ENCODE measurements at regions not wholly inside any gene's neighbourhood (a gene's known extent, or its start where the extent isn't known, plus 50 kb on each side); places are given as distances from the start of the nearest gene placed in this dataset.

DNA sequence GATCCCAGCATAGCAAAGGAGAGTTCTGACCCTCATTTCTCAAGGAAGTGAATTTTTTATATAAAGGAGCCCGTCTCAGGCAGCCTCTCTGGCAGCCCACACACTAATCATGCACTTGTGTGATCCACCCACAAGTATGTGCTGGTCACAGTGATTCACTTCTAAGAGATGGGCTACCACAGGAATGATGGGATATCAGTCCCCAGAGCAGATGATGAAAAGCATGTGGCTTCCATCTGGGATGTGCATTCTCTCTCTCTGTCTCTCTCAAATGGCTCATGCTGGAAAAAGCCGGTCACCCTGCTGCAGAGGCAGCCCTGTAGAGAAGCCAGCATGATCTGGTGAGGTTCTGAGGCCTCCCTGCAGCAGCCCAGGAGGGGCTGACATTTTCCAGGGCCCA lies 74.2 kb upstream of the ADCY2 start:
- Mint-ChIP-seq H3K4me3 (no peak overlapping the region), H3K27me3 (ENCODE audit: low read depth in 3 of 3) (peaks cover 1 to 3% (median 2%) of the 10 kb centered on the region in 3 donors), H3K4me1 (no peaks in the 10 kb centered on the region), H3K36me3 (no peaks in the 10 kb centered on the region), H3K27ac (no peak overlapping the region), H3K9me3 (peaks cover 0 to 4% (median 2%) of the 10 kb centered on the region in 7 donors)
- Histone ChIP-seq H4K20me1 (ENCODE audit: insufficient read depth, low read length) (no peaks in the 10 kb centered on the region), H2AFZ (ENCODE audit: insufficient read depth, low read depth, low read length, poor library complexity, severe bottlenecking) (no peak overlapping the region), H3K4me3 (replicated peaks in 1 of 3; ENCODE audit: low read depth in 2 of 3, low read length in 3 of 3) (no peak overlapping the region), H3K4me2 (replicated peaks; ENCODE audit: extremely low read depth, low read length, poor library complexity, severe bottlenecking) (no peak overlapping the region), H3K36me3 (replicated peaks in 1 of 2; ENCODE audit: control insufficient read depth in 1 of 2, insufficient read depth in 2 of 2, low read length in 2 of 2) (no peaks in the 10 kb centered on the region), H3K9ac (ENCODE audit: insufficient read depth, low read length, poor library complexity, severe bottlenecking) (no peak overlapping the region), H3K79me2 (ENCODE audit: insufficient read depth, low read length) (no peaks in the 10 kb centered on the region), H3K9me3 (replicated peaks in 1 of 2; ENCODE audit: control insufficient read depth in 1 of 2, insufficient read depth in 1 of 2, low read length in 2 of 2) (no peaks in the 10 kb centered on the region), H3K27me3 (ENCODE audit: control insufficient read depth in 2 of 2, insufficient read depth in 2 of 2, low read length in 2 of 2) (no peaks in the 10 kb centered on the region), H3K4me1 (ENCODE audit: control insufficient read depth in 1 of 2, insufficient read depth in 2 of 2, low read length in 2 of 2) (no peaks in the 10 kb centered on the region), H3K27ac (ENCODE audit: low read depth in 1 of 2, low read length in 2 of 2) (no peak overlapping the region)
- TF ChIP-seq, protein P1, sequence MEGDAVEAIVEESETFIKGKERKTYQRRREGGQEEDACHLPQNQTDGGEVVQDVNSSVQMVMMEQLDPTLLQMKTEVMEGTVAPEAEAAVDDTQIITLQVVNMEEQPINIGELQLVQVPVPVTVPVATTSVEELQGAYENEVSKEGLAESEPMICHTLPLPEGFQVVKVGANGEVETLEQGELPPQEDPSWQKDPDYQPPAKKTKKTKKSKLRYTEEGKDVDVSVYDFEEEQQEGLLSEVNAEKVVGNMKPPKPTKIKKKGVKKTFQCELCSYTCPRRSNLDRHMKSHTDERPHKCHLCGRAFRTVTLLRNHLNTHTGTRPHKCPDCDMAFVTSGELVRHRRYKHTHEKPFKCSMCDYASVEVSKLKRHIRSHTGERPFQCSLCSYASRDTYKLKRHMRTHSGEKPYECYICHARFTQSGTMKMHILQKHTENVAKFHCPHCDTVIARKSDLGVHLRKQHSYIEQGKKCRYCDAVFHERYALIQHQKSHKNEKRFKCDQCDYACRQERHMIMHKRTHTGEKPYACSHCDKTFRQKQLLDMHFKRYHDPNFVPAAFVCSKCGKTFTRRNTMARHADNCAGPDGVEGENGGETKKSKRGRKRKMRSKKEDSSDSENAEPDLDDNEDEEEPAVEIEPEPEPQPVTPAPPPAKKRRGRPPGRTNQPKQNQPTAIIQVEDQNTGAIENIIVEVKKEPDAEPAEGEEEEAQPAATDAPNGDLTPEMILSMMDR (IDR thresholded peaks at IDR 0.05): no peak
- no peak for DNase-seq
- intact Hi-C loops (cut with micrococcal nuclease): no loop called here
- WGBS (ENCODE audit: insufficient coverage): 88% methylated on average over 1 of the region's 2 CpGs

DNA sequence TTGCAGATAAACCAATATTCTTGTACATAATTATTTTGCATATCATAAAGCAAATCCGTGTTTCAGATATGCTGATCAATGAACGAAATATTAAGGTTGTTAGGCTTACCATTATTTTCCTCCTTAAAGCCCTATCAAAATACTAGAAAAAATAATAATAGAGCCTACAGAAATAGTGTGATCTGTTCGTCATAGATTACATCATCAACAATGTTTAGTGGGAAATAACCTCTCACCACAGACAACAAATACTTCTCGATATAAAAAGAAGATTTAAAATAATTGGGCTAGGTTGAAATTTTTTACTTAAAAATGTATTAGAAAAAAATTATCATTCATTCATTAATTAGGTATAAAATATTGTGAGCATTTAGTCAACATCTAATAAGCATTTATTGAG lies 71.0 kb upstream of the ADCY2 start:
- no peaks in the 10 kb centered on the region for H4K20me1 ChIP-seq (ENCODE audit: insufficient read depth, low read length)
- H3K4me3 Mint-ChIP-seq: no peak overlapping the region
- no peaks in the 10 kb centered on the region for H3K27me3 ChIP-seq (ENCODE audit: control insufficient read depth in 2 of 2, insufficient read depth in 2 of 2, low read length in 2 of 2)
- no peaks in the 10 kb centered on the region for H3K79me2 ChIP-seq (ENCODE audit: insufficient read depth, low read length)
- peaks cover 0 to 4% (median 0%) of the 10 kb centered on the region in 7 donors for H3K9me3 Mint-ChIP-seq
- no peak for DNase-seq
- H3K36me3 Mint-ChIP-seq: no peaks in the 10 kb centered on the region
- H3K27ac ChIP-seq (ENCODE audit: low read depth in 1 of 2, low read length in 2 of 2): no peak overlapping the region
- TF ChIP-seq, protein P1 (IDR thresholded peaks at IDR 0.05): no peak
- no peak overlapping the region for H3K4me2 ChIP-seq (replicated peaks; ENCODE audit: extremely low read depth, low read length, poor library complexity, severe bottlenecking)
- H3K4me3 ChIP-seq (replicated peaks in 1 of 3; ENCODE audit: low read depth in 2 of 3, low read length in 3 of 3): no peak overlapping the region
- no peak overlapping the region for H2AFZ ChIP-seq (ENCODE audit: insufficient read depth, low read depth, low read length, poor library complexity, severe bottlenecking)
- no peak overlapping the region for H3K9ac ChIP-seq (ENCODE audit: insufficient read depth, low read length, poor library complexity, severe bottlenecking)
- intact Hi-C loops (cut with micrococcal nuclease): no loop called here
- H3K9me3 ChIP-seq (replicated peaks in 1 of 2; ENCODE audit: control insufficient read depth in 1 of 2, insufficient read depth in 1 of 2, low read length in 2 of 2): no peaks in the 10 kb centered on the region
- H3K27ac Mint-ChIP-seq: no peak overlapping the region
- H3K4me1 Mint-ChIP-seq: no peaks in the 10 kb centered on the region
- no CpG with 5 or more reads among the region's 4 CpGs for WGBS (ENCODE audit: insufficient coverage)
- H3K27me3 Mint-ChIP-seq (ENCODE audit: low read depth in 3 of 3): peaks cover 0 to 4% (median 0%) of the 10 kb centered on the region in 3 donors
- H3K4me1 ChIP-seq (ENCODE audit: control insufficient read depth in 1 of 2, insufficient read depth in 2 of 2, low read length in 2 of 2): no peaks in the 10 kb centered on the region
- H3K36me3 ChIP-seq (replicated peaks in 1 of 2; ENCODE audit: control insufficient read depth in 1 of 2, insufficient read depth in 2 of 2, low read length in 2 of 2): no peaks in the 10 kb centered on the region
